HG03354 (cell line): ENCODE measurements at regions not wholly inside any gene's neighbourhood (a gene's known extent, or its start where the extent isn't known, plus 50 kb on each side); places are given as distances from the start of the nearest gene placed in this dataset.

Source experiments
- ATAC-seq: cut with Tn5 transposase; IDR thresholded peaks from one replicate; pipeline ENCODE4 v1.9.1; 2021; ENCODE audit warnings: mild to moderate bottlenecking; ENCODE audit not compliant: unreplicated experiment, poor library complexity, severe bottlenecking

DNA sequence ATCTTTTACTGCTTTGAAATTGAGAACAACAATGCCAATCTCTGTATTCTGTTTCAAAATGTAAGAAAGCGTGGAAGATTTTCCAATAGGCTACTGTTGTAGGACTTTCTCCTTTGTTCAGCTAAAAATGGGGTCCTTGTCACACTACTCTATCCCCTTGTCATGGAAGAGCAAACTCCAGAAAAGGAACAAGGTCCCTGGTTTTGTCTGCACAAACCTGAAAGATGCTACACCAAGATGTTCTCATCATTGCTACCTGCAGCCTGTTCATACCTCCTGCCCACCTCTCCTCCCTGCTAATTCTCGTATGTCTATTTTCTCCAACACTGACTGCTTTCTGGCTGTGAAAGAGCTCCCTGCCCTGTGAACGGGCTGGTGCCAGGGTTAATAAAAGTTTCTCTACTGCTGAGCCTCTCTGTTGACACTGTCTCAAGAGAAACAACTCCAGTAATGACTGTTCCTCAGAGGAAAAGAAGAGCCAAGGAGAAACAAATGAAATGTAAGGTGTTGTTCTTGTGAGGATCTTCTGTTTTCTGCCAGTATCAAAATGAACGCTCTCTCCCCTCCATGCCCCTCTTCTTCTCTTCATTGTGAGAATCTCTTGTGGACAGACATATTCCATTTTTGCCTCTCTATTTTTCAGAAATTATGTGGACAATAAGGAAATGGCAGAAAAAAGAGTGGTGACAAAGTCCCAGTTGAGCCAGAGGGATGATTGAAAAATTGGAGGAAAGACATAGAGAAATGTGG is 287.1 kb downstream of the ADGB start:
- ATAC-seq = no peak

GRCh38 chr6:146886587-146887446 is 288.0 kb downstream of the ADGB start:
- no peak for ATAC-seq

DNA sequence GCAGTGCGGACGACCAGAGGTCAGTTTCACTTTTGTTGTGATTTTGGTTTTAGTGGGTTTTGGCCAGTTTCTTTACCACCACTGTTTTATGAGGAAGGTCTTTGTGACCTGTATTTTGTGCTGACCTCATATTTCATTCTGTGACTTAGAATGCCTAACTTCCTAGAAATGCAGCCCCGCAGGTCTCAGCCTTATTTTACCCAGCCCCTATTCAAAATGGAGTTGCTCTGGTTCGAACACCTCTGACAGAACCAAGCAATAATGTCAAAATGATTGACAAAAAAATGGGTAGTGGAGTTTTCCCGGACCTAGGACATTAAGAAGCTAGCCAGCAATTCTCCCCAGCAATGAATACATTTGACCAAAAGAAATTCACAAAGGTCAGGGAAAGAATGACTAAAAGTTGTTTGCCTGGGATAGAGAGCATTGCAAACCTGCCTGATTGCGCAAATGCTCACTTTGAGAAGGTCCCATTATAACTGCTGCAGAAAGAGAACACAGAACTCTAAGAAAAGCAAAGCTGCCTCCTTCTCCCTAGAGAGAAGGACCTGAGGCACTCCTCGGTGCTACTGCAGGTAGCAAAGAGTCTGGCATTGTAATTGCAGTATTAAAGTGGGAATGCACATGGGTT is 288.8 kb downstream of the ADGB start:
- ATAC-seq = no peak

DNA sequence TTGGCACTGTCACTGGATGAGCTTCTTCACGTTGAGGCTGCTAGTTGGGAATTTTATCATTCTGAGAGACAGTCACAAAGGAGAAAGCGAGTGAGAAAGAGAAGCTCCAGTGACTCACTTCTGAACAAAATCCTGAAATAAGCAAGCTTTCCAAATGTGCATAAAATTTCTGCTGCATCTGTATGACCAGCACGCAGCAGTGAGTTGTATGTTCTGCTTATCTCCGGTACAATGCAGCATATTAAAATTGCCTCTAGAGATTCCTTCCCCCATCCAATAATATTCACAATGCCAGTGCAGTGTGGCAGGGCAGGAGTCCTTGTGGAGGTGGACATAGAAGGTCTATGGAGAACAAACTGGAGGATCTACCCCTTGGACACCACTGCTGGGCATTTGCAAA is 290.5 kb downstream of the ADGB start:
- ATAC-seq = no peak

- ATAC-seq = no peak
Observed at GRCh38 chr6:146890172-146890571, 291.4 kb downstream of the ADGB start.

- ATAC-seq = no peak
Observed at GRCh38 chr6:146890644-146891434, 292.1 kb downstream of the ADGB start.

DNA sequence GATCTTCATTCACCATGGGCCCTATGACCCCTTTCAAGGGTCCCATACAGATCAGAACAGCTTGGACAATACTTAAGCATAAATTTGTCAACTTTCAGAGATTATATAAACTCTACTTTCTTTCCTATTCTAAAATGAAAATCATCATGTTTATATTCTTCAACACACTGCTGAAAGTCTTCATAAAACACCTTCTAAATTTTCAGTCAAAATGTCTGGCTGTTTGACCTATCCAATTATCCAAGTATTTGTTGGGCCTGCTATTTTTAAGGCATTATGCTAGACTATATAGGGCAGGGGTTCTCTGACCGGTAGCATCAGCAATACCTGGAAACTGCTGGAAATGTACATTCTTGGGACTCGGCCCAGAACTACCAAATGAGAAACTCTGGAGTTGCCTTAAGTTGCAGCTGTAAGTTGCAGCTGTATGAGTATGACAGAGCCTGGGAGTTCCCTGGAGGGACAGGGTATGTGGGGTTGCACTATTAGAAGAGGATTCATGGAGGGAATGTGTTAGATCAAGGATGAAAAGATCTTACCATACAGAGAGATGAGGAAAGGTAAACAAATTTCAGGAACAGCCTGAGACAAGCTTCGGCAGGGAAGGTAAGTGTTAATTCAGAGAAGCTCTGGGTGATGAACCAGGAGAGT is 293.0 kb downstream of the ADGB start:
- ATAC-seq = no peak

DNA sequence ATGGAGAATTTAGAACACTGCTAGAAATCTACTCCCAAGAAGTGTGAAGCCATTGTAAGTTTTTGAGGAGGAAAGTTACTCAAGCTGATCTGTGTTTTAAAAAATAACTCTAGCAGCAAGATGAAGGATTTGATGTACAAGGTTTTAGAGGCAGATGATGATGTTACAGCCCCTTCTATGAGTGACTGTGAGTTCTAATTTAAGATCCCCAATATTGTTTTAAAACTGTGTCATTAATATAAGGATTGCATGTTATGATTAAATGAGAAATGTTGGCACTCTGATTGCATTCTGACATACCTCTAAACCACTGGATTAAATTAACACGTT is 293.5 kb downstream of the ADGB start:
- ATAC-seq = no peak

DNA sequence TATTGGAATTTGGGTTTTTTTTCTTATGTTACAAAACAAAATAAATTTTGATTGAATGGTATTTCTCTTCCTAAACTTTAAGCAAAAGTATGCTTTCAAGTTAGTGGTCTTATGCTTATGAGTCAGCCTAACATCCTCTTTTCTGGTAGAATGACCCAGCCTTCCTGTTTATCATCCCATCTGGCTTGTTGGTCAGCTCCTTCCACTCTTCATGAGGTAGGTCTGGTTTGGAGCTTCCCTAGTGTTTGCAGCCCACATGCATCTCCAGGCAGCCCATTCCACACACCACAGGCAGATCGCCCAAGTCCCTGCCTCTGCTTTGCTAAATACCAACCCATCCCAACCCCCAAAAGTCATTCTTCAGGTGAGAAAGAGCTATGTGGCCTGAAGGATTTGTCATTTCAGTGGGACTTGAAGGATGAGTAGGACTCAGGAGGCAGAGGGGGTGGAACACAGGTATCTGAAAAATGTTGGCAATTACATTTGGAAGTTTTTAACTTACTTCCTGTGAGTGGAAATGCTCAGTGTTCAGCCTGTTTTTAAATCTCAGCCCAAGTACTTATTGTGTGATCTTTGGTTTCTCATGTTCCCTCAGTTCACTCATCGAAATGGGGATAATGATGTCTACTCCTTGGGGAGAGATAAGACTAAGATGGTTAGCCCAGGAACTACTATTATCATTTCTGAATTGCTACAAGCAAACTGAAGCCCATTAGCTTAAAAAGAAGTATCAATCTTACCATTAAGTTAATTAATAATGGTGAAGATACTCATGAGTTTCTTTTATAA is 294.0 kb downstream of the ADGB start:
- no peak for ATAC-seq

- ATAC-seq = no peak
Observed at GRCh38 chr6:146893690-146894089, 294.9 kb downstream of the ADGB start.

DNA sequence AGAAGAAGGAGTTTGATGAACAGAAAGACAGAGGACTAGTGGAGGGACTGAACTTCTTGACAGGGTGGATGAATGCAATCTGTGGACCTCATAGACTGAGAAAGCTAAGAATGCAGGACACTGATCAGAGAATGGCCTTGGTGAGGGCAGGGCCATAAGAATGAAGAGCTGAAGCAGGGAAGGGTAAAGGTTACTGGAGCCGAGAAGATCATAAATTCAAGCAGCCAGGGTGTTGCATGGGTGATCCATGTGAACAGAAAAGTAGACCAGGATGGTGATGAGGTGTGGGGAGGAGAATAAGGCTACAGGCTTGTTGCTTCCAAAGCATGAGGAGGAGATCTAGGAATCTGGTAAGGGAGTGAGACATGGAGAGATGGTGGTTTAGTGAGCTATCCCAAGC is 295.9 kb downstream of the ADGB start:
- ATAC-seq = no peak

DNA sequence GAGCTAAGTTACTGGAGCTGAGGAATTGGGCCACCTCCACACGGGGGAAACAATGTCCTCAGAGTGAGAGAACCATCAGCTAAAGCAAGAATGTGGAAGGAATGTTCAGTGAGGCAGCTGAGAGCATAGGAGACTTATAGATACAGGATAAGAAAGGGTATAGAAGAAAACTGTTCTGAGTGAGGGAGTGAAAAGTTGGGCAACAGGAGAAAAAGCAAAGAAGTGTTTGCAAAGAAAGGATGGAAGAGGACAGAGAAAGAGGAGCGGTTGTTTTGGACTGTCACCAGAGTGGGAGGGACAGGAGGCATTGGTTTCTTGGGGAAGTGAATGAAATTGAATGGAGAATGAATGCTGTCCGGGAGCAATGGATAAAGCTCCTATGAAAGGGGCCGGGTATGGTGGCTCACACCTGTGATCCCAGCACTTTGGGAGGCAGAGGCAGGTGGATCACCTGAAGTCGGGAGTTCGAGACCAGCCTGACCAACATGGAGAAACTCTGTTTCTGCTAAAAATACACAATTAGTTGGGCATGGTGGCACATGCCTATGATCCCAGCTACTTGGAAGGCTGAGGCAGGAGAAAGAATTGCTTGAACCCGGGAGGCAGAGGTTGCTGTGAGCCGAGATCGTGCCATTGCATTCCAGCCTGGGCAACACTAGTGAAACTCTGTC is 296.5 kb downstream of the ADGB start:
- ATAC-seq = no peak

GRCh38 chr6:146895772-146896061 is 296.9 kb downstream of the ADGB start:
- ATAC-seq = no peak

GRCh38 chr6:146896062-146896813 is 297.5 kb downstream of the ADGB start:
- ATAC-seq = no peak

GRCh38 chr6:146896960-146897701 is 298.4 kb downstream of the ADGB start:
- ATAC-seq = no peak

- ATAC-seq = no peak
Observed at GRCh38 chr6:146898069-146898887, 299.5 kb downstream of the ADGB start.

GRCh38 chr6:146898888-146899227 is 300.1 kb downstream of the ADGB start:
- no peak for ATAC-seq
